ENCODE measurements at regions not wholly inside any gene's neighbourhood (a gene's known extent, or its start where the extent isn't known, plus 50 kb on each side); places are given as distances from the start of the nearest gene placed in this dataset.
A peak's percentile ranks its signal among the peaks of the same experiment; 100 is the strongest.

- TF ChIP-seq CTCF (IDR thresholded peaks at IDR 0.05) (peak; percentile 35 to 49 (median 40)), POLR2A (IDR thresholded peaks at IDR 0.05) (no peak)
Observed at GRCh38 chrX:12080265-12080664, 58.0 kb upstream of the FRMPD4 start.

Measured in right lobe of liver (tissue), 4 donors.